GM12878 (cell line): ENCODE measurements at regions not wholly inside any gene's neighbourhood (a gene's known extent, or its start where the extent isn't known, plus 50 kb on each side); places are given as distances from the start of the nearest gene placed in this dataset.
A peak's percentile ranks its signal among the peaks of the same experiment; 100 is the strongest.

ENCODE experiments used
- ATAC-seq: fragments of 200-7000 bp; cut with Tn5 transposase; 3 replicates; pipeline ENCODE4 v1.9.1; 2020; ENCODE audit warnings: mild to moderate bottlenecking, moderate library complexity
- BruUV-seq: library from RNA; stranded (reverse); fragments of 400-500 nt; replicated peaks from 2 replicates; lab custom pipeline; 2021; lab: Mats Ljungman, UMichigan
- CTCF ChIA-PET: fragments of 300-600 bp; sonication (Branson Sonifier 250); formaldehyde crosslinking; extraction: SDS; loops from one replicate; lab custom pipeline; 2021; ENCODE audit warnings: inconsistent platforms; lab: Yijun Ruan, JAX
- POLR2A ChIA-PET: fragments of 350-600 bp; formaldehyde crosslinking; extraction: SDS; loops from one replicate; lab custom pipeline; 2021; ENCODE audit warnings: inconsistent platforms; lab: Charles Lee
- RAD21 ChIA-PET: fragments of 300-600 bp; sonication (Branson Sonifier 250); formaldehyde crosslinking; loops from one replicate; lab custom pipeline; 2023; ENCODE audit warnings: antibody characterized with exemption; ENCODE audit not compliant: unreplicated experiment; lab: Charles Lee
- SMC1A ChIA-PET: fragments of 300-600 bp; sonication (Branson Sonifier 250); formaldehyde crosslinking; loops from one replicate; lab custom pipeline; 2023; ENCODE audit not compliant: unreplicated experiment, uncharacterized antibody; lab: Charles Lee
- DNase-seq: peaks from one replicate; pipeline ENCODE4 v3.0.0-alpha.2; 2011; ENCODE audit warnings: low read depth, low spot score
- FAIRE-seq: peaks from 3 replicates; lab custom pipeline; 2011; peaks lifted over from hg19 to GRCh38; lab: Jason Lieb, UNC
- H2AFZ ChIP-seq: 2 replicates; pipeline ENCODE4 v1.6.0; 2011; ENCODE audit warnings: low read depth, low read length, control low read depth; ENCODE audit not compliant: control insufficient read depth
- H3K27ac ChIP-seq: 2 replicates; pipeline ENCODE4 v1.5.1; 2011; ENCODE audit warnings: control low read depth; ENCODE audit not compliant: control insufficient read depth, insufficient read depth
- H3K27me3 ChIP-seq, 2 experiments: replicated peaks in 1 of 2; 2 replicates each; pipeline versions ENCODE4 v1.6.0 to v1.6.1; 2011; ENCODE audit warnings: low read length in 1 of 2; ENCODE audit not compliant: control insufficient read depth in 2 of 2, insufficient read depth in 2 of 2
- H3K36me3 ChIP-seq, 2 experiments: 2 replicates each; pipeline ENCODE4 v1.5.1; 2011; ENCODE audit warnings: low read length in 1 of 2; ENCODE audit not compliant: control insufficient read depth in 2 of 2, insufficient read depth in 2 of 2
- H3K4me1 ChIP-seq: 2 replicates; pipeline ENCODE4 v1.6.1; 2011; ENCODE audit warnings: mild to moderate bottlenecking, low read length, moderate library complexity, mixed read lengths; ENCODE audit not compliant: control insufficient read depth, insufficient read depth
- H3K4me2 ChIP-seq: 2 replicates; pipeline ENCODE4 v1.6.0; 2011; ENCODE audit warnings: control low read depth; ENCODE audit not compliant: control insufficient read depth, insufficient read depth
- H3K4me3 ChIP-seq: fragments of 200-600 bp; sonication (generic); 2 replicates; pipeline ENCODE4 v1.5.1; 2016
- H3K79me2 ChIP-seq: 2 replicates; pipeline ENCODE4 v1.6.0; 2011; ENCODE audit warnings: low read length; ENCODE audit not compliant: control insufficient read depth, insufficient read depth
- H3K9ac ChIP-seq: 2 replicates; pipeline ENCODE4 v1.8.0; 2011; ENCODE audit warnings: low read length, control low read depth, mixed read lengths; ENCODE audit not compliant: control insufficient read depth, insufficient read depth
- H3K9me3 ChIP-seq: replicated peaks from 3 replicates; pipeline ENCODE4 v1.5.1; 2011; ENCODE audit warnings: mild to moderate bottlenecking, low read length; ENCODE audit not compliant: control insufficient read depth, insufficient read depth
- H4K20me1 ChIP-seq: 2 replicates; pipeline ENCODE4 v1.6.0; 2011; ENCODE audit not compliant: control insufficient read depth, insufficient read depth
- HDGF ChIP-seq: fragments of 450-650 bp; IDR thresholded peaks from 2 replicates; pipeline ENCODE4 v1.6.1; 2016; ENCODE audit warnings: antibody characterized with exemption
- MYB ChIP-seq: fragments of 150-350 bp; IDR thresholded peaks from 2 replicates; pipeline ENCODE4 v1.6.1; 2014; ENCODE audit warnings: mild to moderate bottlenecking, low read depth, low read length, borderline replicate concordance
- NR2C1 ChIP-seq: fragments of 450-650 bp; IDR thresholded peaks from 2 replicates; pipeline ENCODE4 v1.6.1; 2017; ENCODE audit warnings: antibody characterized with exemption, mild to moderate bottlenecking, moderate library complexity
- RAD21 ChIP-seq: IDR thresholded peaks from 2 replicates; pipeline ENCODE4 v1.6.1; 2011; ENCODE audit warnings: mild to moderate bottlenecking, low read depth, low read length, moderate library complexity; ENCODE audit not compliant: insufficient read depth
- SMARCA5 ChIP-seq: fragments of 450-650 bp; IDR thresholded peaks from 2 replicates; pipeline ENCODE4 v1.6.1; 2017; ENCODE audit warnings: mild to moderate bottlenecking
- SMC3 ChIP-seq: IDR thresholded peaks from 2 replicates; pipeline ENCODE4 v1.6.1; 2011; ENCODE audit warnings: low read length, improper control_type of control experiment, borderline replicate concordance
- WGBS: methylation state at CpG from one replicate; pipeline ENCODE4 v1.1.6; 2016; ENCODE audit warnings: low lambda C conversion rate; ENCODE audit not compliant: insufficient replicate concordance, insufficient coverage; ENCODE audit errors: missing lambda C conversion rate; 5-methylcytosine and 5-hydroxymethylcytosine counted together
- in situ Hi-C: fragments of 300-500 bp; cut with MboI; formaldehyde crosslinking; loops from 9 replicates; pipeline ENCODE4 v1.14.3; 2018; ENCODE audit warnings: mixed read lengths
- intact Hi-C: fragments of 100-400 bp; cut with micrococcal nuclease; formaldehyde crosslinking; loops from one replicate; pipeline ENCODE4 v1.14.2; 2022; ENCODE audit not compliant: unreplicated experiment
- TF ChIP-seq, protein P1 (sequence below): IDR thresholded peaks from 2 replicates; pipeline ENCODE4 v1.6.1; 2011; ENCODE audit warnings: low read depth, mild to moderate bottlenecking, low read length, moderate library complexity, borderline replicate concordance; ENCODE audit errors: extremely low read depth
- TF ChIP-seq, protein P2 (sequence below): IDR thresholded peaks from 2 replicates; pipeline ENCODE4 v1.6.1; 2012; ENCODE audit warnings: mild to moderate bottlenecking, low read depth, low read length
- TF ChIP-seq, protein P3 (sequence below), 3 experiments: IDR thresholded peaks in 2 of 3; conservative IDR thresholded peaks in 1 of 3; 2 replicates each; pipeline ENCODE4 v1.5.1; 2011; ENCODE audit warnings: low read depth in 3 of 3, low read length in 3 of 3, mild to moderate bottlenecking in 3 of 3, control low read depth in 2 of 3, moderate library complexity in 2 of 3, inconsistent platforms in 1 of 3, mixed read lengths in 1 of 3; ENCODE audit not compliant: control insufficient read depth in 2 of 3, insufficient read depth in 1 of 3; ENCODE audit errors: extremely low read depth in 1 of 3

DNA sequence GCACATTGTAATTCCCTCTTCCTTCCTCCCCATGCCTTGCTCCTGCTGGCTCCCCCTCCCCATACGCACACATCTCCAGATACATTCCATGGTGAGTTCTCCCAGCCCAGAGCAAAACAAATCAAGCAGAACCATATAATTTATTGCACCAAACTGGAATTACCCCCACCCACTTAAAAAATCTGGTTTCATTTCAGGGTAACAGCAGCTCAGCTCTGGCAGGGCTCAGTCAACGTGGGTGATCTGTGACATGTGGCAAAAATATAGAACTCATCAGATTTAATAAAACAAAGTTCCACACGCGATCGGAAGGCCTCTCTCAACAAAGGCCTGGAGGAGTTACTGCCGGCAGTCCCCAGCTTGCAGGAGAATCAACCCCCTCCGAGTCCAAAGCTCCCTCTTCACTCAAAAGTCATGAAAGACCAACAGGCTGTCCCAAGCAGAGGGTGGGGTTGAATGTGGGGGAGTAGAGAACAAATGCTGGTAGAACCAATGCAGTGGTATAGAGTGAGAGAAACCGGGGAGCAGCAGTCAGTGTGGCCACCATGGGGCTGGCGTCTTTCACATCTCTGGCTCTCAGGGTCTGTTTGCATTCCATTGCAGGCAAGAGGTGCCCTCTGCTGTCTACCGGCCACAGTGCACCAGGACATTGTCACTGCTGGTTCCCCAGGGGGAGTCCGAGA lies 323.3 kb upstream of the NT5E start:
- no peak overlapping the region for H3K9ac ChIP-seq
- intact Hi-C loops = loop anchor here (1.0 to 10.0 kb wide), 3 partner anchors 197 to 842 kb away; no protein-coding TSS in a partner anchor
- 18% methylated on average over 11 of the region's 11 CpGs for WGBS
- no peaks in the 10 kb centered on the region for H4K20me1 ChIP-seq
- FAIRE-seq = no peak
- ChIA-PET CTCF (interaction anchor here (0.8 to 5.4 kb wide), 6 partner anchors 9 to 704 kb away, joined by 3 to 24 read pairs (median 4); no protein-coding TSS in a partner anchor), POLR2A (no interaction called here), RAD21 (interaction anchor here (1.0 to 1.7 kb wide), 2 partner anchors 700 to 704 kb away, joined by 3 to 7 read pairs; no protein-coding TSS in a partner anchor), SMC1A (interaction anchor here (0.8 to 2.0 kb wide), 7 partner anchors 25 to 899 kb away, joined by 3 to 5 read pairs (median 4); partner anchors contain the start of gene CEP162)
- H3K27me3 ChIP-seq = no peaks in the 10 kb centered on the region
- H3K4me1 ChIP-seq = no peaks in the 10 kb centered on the region
- no peaks in the 10 kb centered on the region for H3K36me3 ChIP-seq
- TF ChIP-seq, protein P1, sequence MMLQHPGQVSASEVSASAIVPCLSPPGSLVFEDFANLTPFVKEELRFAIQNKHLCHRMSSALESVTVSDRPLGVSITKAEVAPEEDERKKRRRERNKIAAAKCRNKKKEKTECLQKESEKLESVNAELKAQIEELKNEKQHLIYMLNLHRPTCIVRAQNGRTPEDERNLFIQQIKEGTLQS = no peak
- TF ChIP-seq SMC3 = peak; percentile 44; the same call in 1 of the 2 replicates
- TF ChIP-seq, protein P2, sequence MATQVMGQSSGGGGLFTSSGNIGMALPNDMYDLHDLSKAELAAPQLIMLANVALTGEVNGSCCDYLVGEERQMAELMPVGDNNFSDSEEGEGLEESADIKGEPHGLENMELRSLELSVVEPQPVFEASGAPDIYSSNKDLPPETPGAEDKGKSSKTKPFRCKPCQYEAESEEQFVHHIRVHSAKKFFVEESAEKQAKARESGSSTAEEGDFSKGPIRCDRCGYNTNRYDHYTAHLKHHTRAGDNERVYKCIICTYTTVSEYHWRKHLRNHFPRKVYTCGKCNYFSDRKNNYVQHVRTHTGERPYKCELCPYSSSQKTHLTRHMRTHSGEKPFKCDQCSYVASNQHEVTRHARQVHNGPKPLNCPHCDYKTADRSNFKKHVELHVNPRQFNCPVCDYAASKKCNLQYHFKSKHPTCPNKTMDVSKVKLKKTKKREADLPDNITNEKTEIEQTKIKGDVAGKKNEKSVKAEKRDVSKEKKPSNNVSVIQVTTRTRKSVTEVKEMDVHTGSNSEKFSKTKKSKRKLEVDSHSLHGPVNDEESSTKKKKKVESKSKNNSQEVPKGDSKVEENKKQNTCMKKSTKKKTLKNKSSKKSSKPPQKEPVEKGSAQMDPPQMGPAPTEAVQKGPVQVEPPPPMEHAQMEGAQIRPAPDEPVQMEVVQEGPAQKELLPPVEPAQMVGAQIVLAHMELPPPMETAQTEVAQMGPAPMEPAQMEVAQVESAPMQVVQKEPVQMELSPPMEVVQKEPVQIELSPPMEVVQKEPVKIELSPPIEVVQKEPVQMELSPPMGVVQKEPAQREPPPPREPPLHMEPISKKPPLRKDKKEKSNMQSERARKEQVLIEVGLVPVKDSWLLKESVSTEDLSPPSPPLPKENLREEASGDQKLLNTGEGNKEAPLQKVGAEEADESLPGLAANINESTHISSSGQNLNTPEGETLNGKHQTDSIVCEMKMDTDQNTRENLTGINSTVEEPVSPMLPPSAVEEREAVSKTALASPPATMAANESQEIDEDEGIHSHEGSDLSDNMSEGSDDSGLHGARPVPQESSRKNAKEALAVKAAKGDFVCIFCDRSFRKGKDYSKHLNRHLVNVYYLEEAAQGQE = no peak
- TF ChIP-seq HDGF = no peak
- peak; percentile 59 for TF ChIP-seq RAD21
- TF ChIP-seq NR2C1 = no peak
- TF ChIP-seq, protein P3, sequence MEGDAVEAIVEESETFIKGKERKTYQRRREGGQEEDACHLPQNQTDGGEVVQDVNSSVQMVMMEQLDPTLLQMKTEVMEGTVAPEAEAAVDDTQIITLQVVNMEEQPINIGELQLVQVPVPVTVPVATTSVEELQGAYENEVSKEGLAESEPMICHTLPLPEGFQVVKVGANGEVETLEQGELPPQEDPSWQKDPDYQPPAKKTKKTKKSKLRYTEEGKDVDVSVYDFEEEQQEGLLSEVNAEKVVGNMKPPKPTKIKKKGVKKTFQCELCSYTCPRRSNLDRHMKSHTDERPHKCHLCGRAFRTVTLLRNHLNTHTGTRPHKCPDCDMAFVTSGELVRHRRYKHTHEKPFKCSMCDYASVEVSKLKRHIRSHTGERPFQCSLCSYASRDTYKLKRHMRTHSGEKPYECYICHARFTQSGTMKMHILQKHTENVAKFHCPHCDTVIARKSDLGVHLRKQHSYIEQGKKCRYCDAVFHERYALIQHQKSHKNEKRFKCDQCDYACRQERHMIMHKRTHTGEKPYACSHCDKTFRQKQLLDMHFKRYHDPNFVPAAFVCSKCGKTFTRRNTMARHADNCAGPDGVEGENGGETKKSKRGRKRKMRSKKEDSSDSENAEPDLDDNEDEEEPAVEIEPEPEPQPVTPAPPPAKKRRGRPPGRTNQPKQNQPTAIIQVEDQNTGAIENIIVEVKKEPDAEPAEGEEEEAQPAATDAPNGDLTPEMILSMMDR (IDR thresholded peaks at IDR 0.05 in 2 of 3, conservative IDR thresholded peaks at IDR 0.05 in 1 of 3; ENCODE audit: control insufficient read depth in 2 of 3, extremely low read depth in 1 of 3, insufficient read depth in 1 of 3, low read depth in 3 of 3, low read length in 3 of 3) = peak; percentile 51 to 70 (median 51); a peak in 5 of 6 replicates
- TF ChIP-seq SMARCA5 = 0 out of 2 replicates have a peak, but pooled peaks have one; percentile 35
- no peak for TF ChIP-seq MYB
- H3K79me2 ChIP-seq = no peaks in the 10 kb centered on the region
- no peak for DNase-seq
- H3K9me3 ChIP-seq = no peaks in the 10 kb centered on the region
- no peak overlapping the region for H2AFZ ChIP-seq
- H3K4me2 ChIP-seq = no peak overlapping the region
- no TSS peak for BruUV-seq
- H3K4me3 ChIP-seq = no peak overlapping the region
- no peak overlapping the region for H3K27ac ChIP-seq
- in situ Hi-C loops = loop anchor here (10.0 kb wide), 1 partner anchor 702 kb away; no protein-coding TSS in a partner anchor
- ATAC-seq = peak; percentile 97
